ENCODE measurements at regions not wholly inside any gene's neighbourhood (a gene's known extent, or its start where the extent isn't known, plus 50 kb on each side); places are given as distances from the start of the nearest gene placed in this dataset.

DNA sequence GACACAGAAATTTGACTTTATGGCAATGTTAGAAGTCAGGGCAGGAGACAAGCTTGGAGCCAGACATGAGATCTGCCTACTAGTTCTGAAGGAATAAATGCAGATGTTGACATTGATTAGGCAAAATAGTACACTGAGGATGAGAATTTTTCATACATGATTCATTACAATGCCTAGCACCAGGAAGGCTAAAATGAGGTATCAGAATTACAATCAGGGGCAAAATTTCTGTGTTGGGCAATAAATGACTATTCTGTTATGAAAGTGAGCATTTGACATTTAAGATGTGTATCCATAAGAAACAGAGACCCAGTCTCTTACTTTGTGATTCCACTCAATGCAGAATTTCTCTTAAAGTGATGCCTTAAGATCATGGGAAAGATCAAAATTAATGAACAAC, 92.4 kb upstream of the CDH10 start:
- TF ChIP-seq MYC (IDR thresholded peaks at IDR 0.05; ENCODE audit: low read depth, low read length): no peak
- no peak for TF ChIP-seq POLR2A (IDR thresholded peaks at IDR 0.05; ENCODE audit: extremely low read depth, insufficient read length)
- TF ChIP-seq, protein P1, sequence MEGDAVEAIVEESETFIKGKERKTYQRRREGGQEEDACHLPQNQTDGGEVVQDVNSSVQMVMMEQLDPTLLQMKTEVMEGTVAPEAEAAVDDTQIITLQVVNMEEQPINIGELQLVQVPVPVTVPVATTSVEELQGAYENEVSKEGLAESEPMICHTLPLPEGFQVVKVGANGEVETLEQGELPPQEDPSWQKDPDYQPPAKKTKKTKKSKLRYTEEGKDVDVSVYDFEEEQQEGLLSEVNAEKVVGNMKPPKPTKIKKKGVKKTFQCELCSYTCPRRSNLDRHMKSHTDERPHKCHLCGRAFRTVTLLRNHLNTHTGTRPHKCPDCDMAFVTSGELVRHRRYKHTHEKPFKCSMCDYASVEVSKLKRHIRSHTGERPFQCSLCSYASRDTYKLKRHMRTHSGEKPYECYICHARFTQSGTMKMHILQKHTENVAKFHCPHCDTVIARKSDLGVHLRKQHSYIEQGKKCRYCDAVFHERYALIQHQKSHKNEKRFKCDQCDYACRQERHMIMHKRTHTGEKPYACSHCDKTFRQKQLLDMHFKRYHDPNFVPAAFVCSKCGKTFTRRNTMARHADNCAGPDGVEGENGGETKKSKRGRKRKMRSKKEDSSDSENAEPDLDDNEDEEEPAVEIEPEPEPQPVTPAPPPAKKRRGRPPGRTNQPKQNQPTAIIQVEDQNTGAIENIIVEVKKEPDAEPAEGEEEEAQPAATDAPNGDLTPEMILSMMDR (IDR thresholded peaks at IDR 0.05; ENCODE audit: low read depth, low read length): no peak
- TF ChIP-seq MAX (IDR thresholded peaks at IDR 0.05; ENCODE audit: low read depth, low read length): no peak
- no peak for DNase-seq (ENCODE audit: low read depth)
- H3K4me3 ChIP-seq (ENCODE audit: low read depth, low read length): no peak overlapping the region

DNA sequence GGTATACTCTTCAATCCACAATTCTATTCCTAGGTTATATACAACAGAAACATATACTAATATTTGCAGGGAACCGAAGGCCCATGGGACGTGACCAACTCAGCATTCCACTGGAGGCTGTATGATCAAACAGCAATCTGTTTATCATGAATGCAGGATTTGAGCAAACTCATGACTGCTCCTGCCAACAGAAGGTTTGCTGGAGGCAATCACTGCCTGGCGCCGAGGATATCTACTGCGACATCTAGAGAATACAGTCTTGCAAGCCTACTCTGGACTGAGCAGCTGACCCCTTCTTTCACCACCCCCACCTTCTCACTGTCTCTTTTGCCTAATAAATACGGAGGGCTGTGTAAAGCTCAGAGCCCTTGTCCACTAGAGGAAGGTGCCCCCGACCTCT, 90.5 kb upstream of the CDH10 start:
- no peak for DNase-seq (ENCODE audit: low read depth)
- TF ChIP-seq, protein P1 (IDR thresholded peaks at IDR 0.05; ENCODE audit: low read depth, low read length): no peak
- TF ChIP-seq MAX (IDR thresholded peaks at IDR 0.05; ENCODE audit: low read depth, low read length): no peak
- no peak for TF ChIP-seq POLR2A (IDR thresholded peaks at IDR 0.05; ENCODE audit: extremely low read depth, insufficient read length)
- no peak for TF ChIP-seq MYC (IDR thresholded peaks at IDR 0.05; ENCODE audit: low read depth, low read length)
- no peak overlapping the region for H3K4me3 ChIP-seq (ENCODE audit: low read depth, low read length)

DNA sequence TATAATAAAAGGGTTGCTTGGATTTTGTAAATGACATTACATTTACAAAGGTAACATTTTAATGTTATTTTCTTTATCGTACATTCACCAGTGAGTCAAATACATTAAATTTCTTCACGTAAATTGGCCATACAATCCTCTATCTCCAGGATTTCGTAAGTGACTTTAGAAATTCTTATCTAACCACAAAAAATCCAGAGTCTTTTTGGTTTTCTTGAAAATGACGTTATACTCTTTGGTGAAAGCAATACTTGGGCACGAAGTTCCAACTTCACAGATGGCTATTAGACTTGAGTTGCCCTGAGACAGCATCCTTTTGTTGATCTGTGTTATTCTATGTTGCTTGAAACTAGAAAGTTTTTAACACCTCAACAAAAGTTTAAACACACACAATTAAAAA, 87.4 kb upstream of the CDH10 start:
- no peak overlapping the region for H3K4me3 ChIP-seq (ENCODE audit: low read depth, low read length)
- DNase-seq (ENCODE audit: low read depth): no peak
- TF ChIP-seq MAX (IDR thresholded peaks at IDR 0.05; ENCODE audit: low read depth, low read length) (no peak), MYC (IDR thresholded peaks at IDR 0.05; ENCODE audit: low read depth, low read length) (no peak), POLR2A (IDR thresholded peaks at IDR 0.05; ENCODE audit: extremely low read depth, insufficient read length) (no peak)
- TF ChIP-seq, protein P1 (IDR thresholded peaks at IDR 0.05; ENCODE audit: low read depth, low read length): no peak

- TF ChIP-seq, protein P1 (IDR thresholded peaks at IDR 0.05; ENCODE audit: low read depth, low read length): no peak
- no peak for DNase-seq (ENCODE audit: low read depth)
- no peak overlapping the region for H3K4me3 ChIP-seq (ENCODE audit: low read depth, low read length)
Measured at GRCh38 chr5:24720743-24721142, 76.0 kb upstream of the CDH10 start.

DNA sequence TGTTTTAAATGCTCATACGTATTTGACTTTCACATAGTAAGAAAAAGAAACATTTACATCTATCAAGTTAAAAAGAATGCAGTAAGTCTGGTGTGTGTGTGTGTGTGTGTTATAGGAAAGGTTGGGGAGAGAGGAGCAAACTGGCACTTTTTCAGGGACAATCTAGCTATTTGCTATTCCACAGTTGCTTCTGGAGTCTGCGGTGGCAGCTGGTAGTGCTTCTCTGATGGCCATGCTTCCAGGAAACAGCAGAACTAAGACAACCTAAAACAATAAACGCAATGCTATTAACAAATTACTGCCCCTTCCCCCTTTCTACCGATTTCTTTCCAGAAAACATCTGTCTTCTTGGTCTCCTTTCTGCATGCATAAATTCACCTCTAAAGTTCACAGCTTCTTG, 70.0 kb upstream of the CDH10 start:
- TF ChIP-seq MYC (IDR thresholded peaks at IDR 0.05; ENCODE audit: low read depth, low read length) (no peak), MAX (IDR thresholded peaks at IDR 0.05; ENCODE audit: low read depth, low read length) (no peak), POLR2A (IDR thresholded peaks at IDR 0.05; ENCODE audit: extremely low read depth, insufficient read length) (no peak)
- TF ChIP-seq, protein P1 (IDR thresholded peaks at IDR 0.05; ENCODE audit: low read depth, low read length): no peak
- H3K4me3 ChIP-seq (ENCODE audit: low read depth, low read length): no peak overlapping the region
- no peak for DNase-seq (ENCODE audit: low read depth)

GRCh38 chr5:24712947-24713346, 68.2 kb upstream of the CDH10 start:
- no peak for TF ChIP-seq POLR2A (IDR thresholded peaks at IDR 0.05; ENCODE audit: extremely low read depth, insufficient read length)
- no peak for TF ChIP-seq MAX (IDR thresholded peaks at IDR 0.05; ENCODE audit: low read depth, low read length)
- TF ChIP-seq, protein P1 (IDR thresholded peaks at IDR 0.05; ENCODE audit: low read depth, low read length): no peak
- no peak for TF ChIP-seq MYC (IDR thresholded peaks at IDR 0.05; ENCODE audit: low read depth, low read length)
- DNase-seq (ENCODE audit: low read depth): no peak
- no peak overlapping the region for H3K4me3 ChIP-seq (ENCODE audit: low read depth, low read length)

Measured in NB4 (cell line).